GM06990 (cell line): ENCODE measurements at regions not wholly inside any gene's neighbourhood (a gene's known extent, or its start where the extent isn't known, plus 50 kb on each side); places are given as distances from the start of the nearest gene placed in this dataset.

Experiments used
- DNase-seq: peaks from one replicate; pipeline ENCODE4 v3.0.0-alpha.2; 2011; ENCODE audit not compliant: insufficient read length; ENCODE audit errors: extremely low read depth
- H3K27me3 ChIP-seq: replicated peaks from 2 replicates; pipeline ENCODE4 v1.6.0; 2011; ENCODE audit warnings: low read length; ENCODE audit not compliant: control insufficient read depth, insufficient read depth
- H3K36me3 ChIP-seq: 2 replicates; pipeline ENCODE4 v1.5.1; 2011; ENCODE audit warnings: low read length; ENCODE audit not compliant: control insufficient read depth, insufficient read depth
- H3K4me3 ChIP-seq: replicated peaks from 2 replicates; pipeline ENCODE4 v1.5.1; 2011; ENCODE audit warnings: low read depth, mild to moderate bottlenecking, control low read depth, low read length
- TF ChIP-seq, protein P1 (sequence below): IDR thresholded peaks from 2 replicates; pipeline ENCODE4 v1.5.1; 2011; ENCODE audit warnings: low read length, control low read depth, mild to moderate bottlenecking, inconsistent platforms; ENCODE audit not compliant: insufficient read depth, poor library complexity, severe bottlenecking

DNA sequence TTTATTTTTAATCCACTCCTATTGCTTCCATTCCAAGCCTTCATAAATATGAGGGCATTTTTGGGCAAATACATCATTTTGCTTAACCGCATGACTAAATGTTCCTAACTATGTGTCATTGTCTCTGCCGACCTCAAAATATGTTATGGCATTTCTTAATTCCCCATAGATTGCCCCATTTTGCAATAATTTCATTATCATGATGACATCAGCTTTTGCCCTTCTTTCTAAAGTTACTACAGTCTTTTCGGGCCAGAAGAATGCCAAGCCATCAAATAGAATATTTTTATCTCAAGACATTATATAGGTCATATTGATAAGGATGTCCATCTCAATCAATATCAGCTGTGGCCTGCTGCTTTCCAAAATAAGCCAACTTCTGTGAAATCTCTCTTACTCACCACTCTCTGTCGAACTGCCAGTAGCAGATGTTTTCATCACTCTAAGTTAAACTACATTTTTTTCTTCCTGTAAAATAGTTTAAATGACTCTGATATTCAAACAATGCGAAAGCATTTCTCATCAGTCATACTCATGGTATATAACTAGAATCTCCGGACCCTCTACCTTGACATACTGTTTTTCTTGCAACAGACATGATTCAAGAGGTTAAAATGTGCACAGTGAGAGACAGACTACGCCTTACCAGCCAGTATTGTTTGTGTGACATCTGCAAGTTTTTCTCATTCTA is 1254.6 kb upstream of the CELF2 start:
- H3K36me3 ChIP-seq = no peaks in the 10 kb centered on the region
- no peak overlapping the region for H3K4me3 ChIP-seq
- H3K27me3 ChIP-seq = no peaks in the 10 kb centered on the region
- TF ChIP-seq, protein P1, sequence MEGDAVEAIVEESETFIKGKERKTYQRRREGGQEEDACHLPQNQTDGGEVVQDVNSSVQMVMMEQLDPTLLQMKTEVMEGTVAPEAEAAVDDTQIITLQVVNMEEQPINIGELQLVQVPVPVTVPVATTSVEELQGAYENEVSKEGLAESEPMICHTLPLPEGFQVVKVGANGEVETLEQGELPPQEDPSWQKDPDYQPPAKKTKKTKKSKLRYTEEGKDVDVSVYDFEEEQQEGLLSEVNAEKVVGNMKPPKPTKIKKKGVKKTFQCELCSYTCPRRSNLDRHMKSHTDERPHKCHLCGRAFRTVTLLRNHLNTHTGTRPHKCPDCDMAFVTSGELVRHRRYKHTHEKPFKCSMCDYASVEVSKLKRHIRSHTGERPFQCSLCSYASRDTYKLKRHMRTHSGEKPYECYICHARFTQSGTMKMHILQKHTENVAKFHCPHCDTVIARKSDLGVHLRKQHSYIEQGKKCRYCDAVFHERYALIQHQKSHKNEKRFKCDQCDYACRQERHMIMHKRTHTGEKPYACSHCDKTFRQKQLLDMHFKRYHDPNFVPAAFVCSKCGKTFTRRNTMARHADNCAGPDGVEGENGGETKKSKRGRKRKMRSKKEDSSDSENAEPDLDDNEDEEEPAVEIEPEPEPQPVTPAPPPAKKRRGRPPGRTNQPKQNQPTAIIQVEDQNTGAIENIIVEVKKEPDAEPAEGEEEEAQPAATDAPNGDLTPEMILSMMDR = no peak
- DNase-seq = no peak

GRCh38 chr10:9766762-9767161 is 1250.9 kb upstream of the CELF2 start:
- Histone ChIP-seq H3K27me3 (no peaks in the 10 kb centered on the region), H3K4me3 (no peak overlapping the region), H3K36me3 (no peaks in the 10 kb centered on the region)
- TF ChIP-seq, protein P1 = no peak
- DNase-seq = no peak

GRCh38 chr10:9781666-9782065 is 1236.0 kb upstream of the CELF2 start:
- no peak for DNase-seq
- H3K27me3 ChIP-seq = no peaks in the 10 kb centered on the region
- TF ChIP-seq, protein P1 = no peak

GRCh38 chr10:9786101-9786500 is 1231.6 kb upstream of the CELF2 start:
- DNase-seq = no peak
- TF ChIP-seq, protein P1 = no peak
- Histone ChIP-seq H3K36me3 (no peaks in the 10 kb centered on the region), H3K4me3 (no peak overlapping the region), H3K27me3 (no peaks in the 10 kb centered on the region)

More at GRCh38 chr10:9781666-9782065, 1236.0 kb upstream of the CELF2 start:
- Histone ChIP-seq H3K4me3 (no peak overlapping the region), H3K36me3 (no peaks in the 10 kb centered on the region)

GRCh38 chr10:9786576-9786975 is 1231.1 kb upstream of the CELF2 start:
- TF ChIP-seq, protein P1 = no peak
- no peaks in the 10 kb centered on the region for H3K36me3 ChIP-seq
- DNase-seq = no peak
- no peaks in the 10 kb centered on the region for H3K27me3 ChIP-seq
- no peak overlapping the region for H3K4me3 ChIP-seq

- Histone ChIP-seq H3K4me3 (no peak overlapping the region), H3K27me3 (no peaks in the 10 kb centered on the region), H3K36me3 (no peaks in the 10 kb centered on the region)
- DNase-seq = no peak
- TF ChIP-seq, protein P1 = no peak
Observed at GRCh38 chr10:9789996-9790395, 1227.7 kb upstream of the CELF2 start.
